ENCODE measurements at regions not wholly inside any gene's neighbourhood (a gene's known extent, or its start where the extent isn't known, plus 50 kb on each side); places are given as distances from the start of the nearest gene placed in this dataset.

DNA sequence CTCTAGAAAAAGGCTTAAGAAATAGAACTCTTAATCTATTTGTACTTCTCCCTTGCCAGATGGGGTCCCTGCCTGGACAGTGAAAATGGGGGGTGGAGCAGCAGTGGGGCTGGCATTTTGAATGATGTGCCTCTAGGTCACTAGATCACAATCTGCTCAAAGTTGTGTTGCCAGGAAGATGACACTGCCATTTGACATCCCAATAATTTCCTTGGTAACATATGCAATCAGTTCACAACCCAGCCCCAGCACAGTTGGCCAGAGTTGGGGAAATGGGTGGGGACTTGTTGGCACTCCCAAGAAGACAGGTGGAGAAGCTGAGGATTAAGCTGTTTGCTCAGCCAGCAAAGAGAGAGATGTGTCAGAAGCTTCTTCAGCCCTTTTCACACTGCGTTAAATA, 558.3 kb upstream of the KLHL29 start:
- intact Hi-C loops (cut with DNase I) = no loop called here
- no peaks in the 10 kb centered on the region for H3K4me1 ChIP-seq
- no peak overlapping the region for H3K9ac ChIP-seq (ENCODE audit: low read depth in 2 of 2, low read length in 2 of 2)
- H3K27me3 ChIP-seq = no peaks in the 10 kb centered on the region
- no peak overlapping the region for H3K27ac ChIP-seq
- H3K4me3 ChIP-seq = no peak overlapping the region
- no peaks in the 10 kb centered on the region for H3K9me3 ChIP-seq
- TF ChIP-seq CTCF (IDR thresholded peaks at IDR 0.05) = no peak
- no peak for DNase-seq
- no peaks in the 10 kb centered on the region for H3K36me3 ChIP-seq

DNA sequence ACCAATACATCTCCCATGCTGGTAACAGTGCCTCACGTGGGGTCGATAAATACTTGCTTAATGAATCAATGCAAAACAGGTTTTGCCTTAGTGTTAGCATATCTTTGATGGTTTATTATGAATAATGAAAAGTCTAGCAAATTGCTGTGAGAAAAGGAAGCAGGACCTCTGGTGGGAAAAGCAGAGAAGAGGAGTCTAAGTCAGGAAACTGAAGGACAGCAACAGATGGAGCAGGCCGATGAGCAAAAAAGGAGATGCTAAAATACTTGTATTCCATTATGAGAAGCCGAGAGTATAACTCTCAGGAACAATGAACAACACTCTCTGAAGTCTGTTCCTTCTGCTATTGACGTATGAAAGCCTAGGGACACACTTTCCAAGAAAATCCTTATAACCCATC, 555.2 kb upstream of the KLHL29 start:
- H3K36me3 ChIP-seq = no peaks in the 10 kb centered on the region
- H3K9me3 ChIP-seq = no peaks in the 10 kb centered on the region
- intact Hi-C loops (cut with DNase I) = no loop called here
- H3K4me1 ChIP-seq = no peaks in the 10 kb centered on the region
- no peak for TF ChIP-seq CTCF (IDR thresholded peaks at IDR 0.05)
- DNase-seq = no peak
- H3K9ac ChIP-seq (ENCODE audit: low read depth in 2 of 2, low read length in 2 of 2) = no peak overlapping the region
- no peak overlapping the region for H3K4me3 ChIP-seq
- no peak overlapping the region for H3K27ac ChIP-seq
- H3K27me3 ChIP-seq = no peaks in the 10 kb centered on the region

GRCh38 chr2:22832196-22832595, 552.8 kb upstream of the KLHL29 start:
- no peaks in the 10 kb centered on the region for H3K36me3 ChIP-seq
- intact Hi-C loops (cut with DNase I) = no loop called here
- no peaks in the 10 kb centered on the region for H3K27me3 ChIP-seq
- H3K9me3 ChIP-seq = no peaks in the 10 kb centered on the region
- no peaks in the 10 kb centered on the region for H3K4me1 ChIP-seq
- no peak overlapping the region for H3K27ac ChIP-seq
- no peak overlapping the region for H3K9ac ChIP-seq (ENCODE audit: low read depth in 2 of 2, low read length in 2 of 2)
- H3K4me3 ChIP-seq = no peak overlapping the region
- no peak for DNase-seq
- no peak for TF ChIP-seq CTCF (IDR thresholded peaks at IDR 0.05)

- Histone ChIP-seq H3K27ac (no peak overlapping the region), H3K36me3 (no peaks in the 10 kb centered on the region), H3K4me1 (no peaks in the 10 kb centered on the region), H3K9ac (ENCODE audit: low read depth in 2 of 2, low read length in 2 of 2) (no peak overlapping the region), H3K4me3 (no peak overlapping the region), H3K9me3 (no peaks in the 10 kb centered on the region), H3K27me3 (no peaks in the 10 kb centered on the region)
- no peak for DNase-seq
- intact Hi-C loops (cut with DNase I) = no loop called here
- TF ChIP-seq CTCF (IDR thresholded peaks at IDR 0.05) = no peak
These were observed 546.5 kb upstream of the KLHL29 start for GRCh38 chr2:22838461-22838860.

- no peak overlapping the region for H3K9ac ChIP-seq (ENCODE audit: low read depth in 2 of 2, low read length in 2 of 2)
- no peak overlapping the region for H3K4me3 ChIP-seq
- no peaks in the 10 kb centered on the region for H3K36me3 ChIP-seq
- no peaks in the 10 kb centered on the region for H3K4me1 ChIP-seq
- TF ChIP-seq CTCF (IDR thresholded peaks at IDR 0.05) = no peak
- H3K27me3 ChIP-seq = no peaks in the 10 kb centered on the region
- no peaks in the 10 kb centered on the region for H3K9me3 ChIP-seq
- H3K27ac ChIP-seq = no peak overlapping the region
- no peak for DNase-seq
- intact Hi-C loops (cut with DNase I) = no loop called here
These were observed 542.6 kb upstream of the KLHL29 start for GRCh38 chr2:22842205-22842869.

Measured in colonic mucosa (tissue), 4 donors.